ENCODE measurements at regions not wholly inside any gene's neighbourhood (a gene's known extent, or its start where the extent isn't known, plus 50 kb on each side); places are given as distances from the start of the nearest gene placed in this dataset.

- no peak overlapping the region for H3K9ac ChIP-seq (ENCODE audit: low read length)
- no peaks in the 10 kb centered on the region for H3K79me2 ChIP-seq (ENCODE audit: control insufficient read depth, insufficient read depth, low read length, poor library complexity)
- peaks cover 0 to 3% of the 10 kb centered on the region in 2 experiments for H3K4me1 ChIP-seq (ENCODE audit: control insufficient read depth in 1 of 2, insufficient read depth in 2 of 2, low read length in 2 of 2)
- WGBS (ENCODE audit: extremely low coverage, insufficient coverage, insufficient read length): 100% methylated on average over 1 of the region's 4 CpGs
- H2BK120ac ChIP-seq (ENCODE audit: insufficient read depth, low read length, poor library complexity): no peak overlapping the region
- no peak overlapping the region for H4K8ac ChIP-seq (ENCODE audit: low read depth, low read length)
- H3K4me2 ChIP-seq (ENCODE audit: low read length): no peak overlapping the region
- no peak overlapping the region for H3K23ac ChIP-seq (ENCODE audit: low read length)
- no peaks in the 10 kb centered on the region for H3K27me3 ChIP-seq (ENCODE audit: insufficient read depth, low read length)
- no peak overlapping the region for H3K18ac ChIP-seq (ENCODE audit: low read length)
- H2BK12ac ChIP-seq (ENCODE audit: low read length): no peak overlapping the region
- no peaks in the 10 kb centered on the region for H3K79me1 ChIP-seq (ENCODE audit: low read length)
- H3K4ac ChIP-seq (ENCODE audit: low read depth, low read length): no peak overlapping the region
- H3K9me3 ChIP-seq (ENCODE audit: insufficient read depth, low read depth, low read length): no peaks in the 10 kb centered on the region
- no peak for DNase-seq
- no peak overlapping the region for H2BK5ac ChIP-seq (ENCODE audit: low read depth, low read length, poor library complexity)
- no peaks in the 10 kb centered on the region for H3K36me3 ChIP-seq (ENCODE audit: control insufficient read depth in 1 of 2, insufficient read depth in 2 of 2, low read length in 2 of 2)
- no peak overlapping the region for H3K27ac ChIP-seq (ENCODE audit: low read depth, low read length)
- no peak overlapping the region for H4K12ac ChIP-seq (ENCODE audit: low read depth, low read length)
- no peak overlapping the region for H4K91ac ChIP-seq (ENCODE audit: low read depth, low read length)
- H3K4me3 ChIP-seq (ENCODE audit: low read depth, low read length): no peak overlapping the region
- H3K14ac ChIP-seq (ENCODE audit: low read length): no peak overlapping the region
- no peak overlapping the region for H2AFZ ChIP-seq (ENCODE audit: insufficient read depth, low read length, poor library complexity)
- H2AK5ac ChIP-seq (ENCODE audit: low read length): no peak overlapping the region
These were observed 65.9 kb upstream of the TNIK start for GRCh38 chr3:171526146-171526545.

GRCh38 chr3:171525437-171525836, 65.2 kb upstream of the TNIK start:
- Histone ChIP-seq H2AK5ac (ENCODE audit: low read length) (no peak overlapping the region), H2AFZ (ENCODE audit: insufficient read depth, low read length, poor library complexity) (no peak overlapping the region), H4K12ac (ENCODE audit: low read depth, low read length) (no peak overlapping the region), H3K27me3 (ENCODE audit: insufficient read depth, low read length) (no peaks in the 10 kb centered on the region), H4K8ac (ENCODE audit: low read depth, low read length) (no peak overlapping the region), H3K23ac (ENCODE audit: low read length) (no peak overlapping the region), H3K4me1 (ENCODE audit: control insufficient read depth in 1 of 2, insufficient read depth in 2 of 2, low read length in 2 of 2) (peaks cover 0 to 3% of the 10 kb centered on the region in 2 experiments), H3K9me3 (ENCODE audit: insufficient read depth, low read depth, low read length) (no peaks in the 10 kb centered on the region), H3K36me3 (ENCODE audit: control insufficient read depth in 1 of 2, insufficient read depth in 2 of 2, low read length in 2 of 2) (no peaks in the 10 kb centered on the region), H3K9ac (ENCODE audit: low read length) (no peak overlapping the region), H2BK12ac (ENCODE audit: low read length) (no peak overlapping the region), H3K79me2 (ENCODE audit: control insufficient read depth, insufficient read depth, low read length, poor library complexity) (no peaks in the 10 kb centered on the region), H3K79me1 (ENCODE audit: low read length) (no peaks in the 10 kb centered on the region), H2BK120ac (ENCODE audit: insufficient read depth, low read length, poor library complexity) (no peak overlapping the region), H3K4me2 (ENCODE audit: low read length) (no peak overlapping the region), H2BK5ac (ENCODE audit: low read depth, low read length, poor library complexity) (no peak overlapping the region), H3K4ac (ENCODE audit: low read depth, low read length) (no peak overlapping the region), H3K4me3 (ENCODE audit: low read depth, low read length) (no peak overlapping the region), H4K91ac (ENCODE audit: low read depth, low read length) (no peak overlapping the region), H3K14ac (ENCODE audit: low read length) (no peak overlapping the region), H3K18ac (ENCODE audit: low read length) (no peak overlapping the region), H3K27ac (ENCODE audit: low read depth, low read length) (no peak overlapping the region)
- no peak for DNase-seq
- no CpG with 5 or more reads among the region's 6 CpGs for WGBS (ENCODE audit: extremely low coverage, insufficient coverage, insufficient read length)

GRCh38 chr3:171524921-171525310, 64.7 kb upstream of the TNIK start:
- Histone ChIP-seq H3K14ac (ENCODE audit: low read length) (no peak overlapping the region), H3K9ac (ENCODE audit: low read length) (no peak overlapping the region), H2BK12ac (ENCODE audit: low read length) (no peak overlapping the region), H3K18ac (ENCODE audit: low read length) (no peak overlapping the region), H3K4me2 (ENCODE audit: low read length) (no peak overlapping the region), H2AFZ (ENCODE audit: insufficient read depth, low read length, poor library complexity) (no peak overlapping the region), H3K27me3 (ENCODE audit: insufficient read depth, low read length) (no peaks in the 10 kb centered on the region), H2BK5ac (ENCODE audit: low read depth, low read length, poor library complexity) (no peak overlapping the region), H4K91ac (ENCODE audit: low read depth, low read length) (no peak overlapping the region), H3K4me1 (ENCODE audit: control insufficient read depth in 1 of 2, insufficient read depth in 2 of 2, low read length in 2 of 2) (peaks cover 0 to 3% of the 10 kb centered on the region in 2 experiments), H4K12ac (ENCODE audit: low read depth, low read length) (no peak overlapping the region), H3K23ac (ENCODE audit: low read length) (no peak overlapping the region), H3K9me3 (ENCODE audit: insufficient read depth, low read depth, low read length) (no peaks in the 10 kb centered on the region), H2BK120ac (ENCODE audit: insufficient read depth, low read length, poor library complexity) (no peak overlapping the region), H3K79me1 (ENCODE audit: low read length) (no peaks in the 10 kb centered on the region), H3K27ac (ENCODE audit: low read depth, low read length) (no peak overlapping the region), H3K79me2 (ENCODE audit: control insufficient read depth, insufficient read depth, low read length, poor library complexity) (no peaks in the 10 kb centered on the region), H3K4ac (ENCODE audit: low read depth, low read length) (no peak overlapping the region), H3K4me3 (ENCODE audit: low read depth, low read length) (no peak overlapping the region), H4K8ac (ENCODE audit: low read depth, low read length) (no peak overlapping the region), H3K36me3 (ENCODE audit: control insufficient read depth in 1 of 2, insufficient read depth in 2 of 2, low read length in 2 of 2) (no peaks in the 10 kb centered on the region), H2AK5ac (ENCODE audit: low read length) (no peak overlapping the region)
- WGBS (ENCODE audit: extremely low coverage, insufficient coverage, insufficient read length): no CpG with 5 or more reads among the region's 4 CpGs
- no peak for DNase-seq

- no peak overlapping the region for H4K8ac ChIP-seq (ENCODE audit: low read depth, low read length)
- H3K27ac ChIP-seq (ENCODE audit: low read depth, low read length): no peak overlapping the region
These were observed 62.4 kb upstream of the TNIK start for GRCh38 chr3:171522651-171523050.

More at GRCh38 chr3:171522651-171523050, 62.4 kb upstream of the TNIK start:
- no peaks in the 10 kb centered on the region for H3K36me3 ChIP-seq (ENCODE audit: control insufficient read depth in 1 of 2, insufficient read depth in 2 of 2, low read length in 2 of 2)
- no peak overlapping the region for H3K4me2 ChIP-seq (ENCODE audit: low read length)
- H2BK5ac ChIP-seq (ENCODE audit: low read depth, low read length, poor library complexity): no peak overlapping the region
- no peak overlapping the region for H3K4ac ChIP-seq (ENCODE audit: low read depth, low read length)
- H3K4me1 ChIP-seq (ENCODE audit: control insufficient read depth in 1 of 2, insufficient read depth in 2 of 2, low read length in 2 of 2): peaks cover 0 to 3% of the 10 kb centered on the region in 2 experiments
- H2AK5ac ChIP-seq (ENCODE audit: low read length): no peak overlapping the region
- no peak overlapping the region for H2BK120ac ChIP-seq (ENCODE audit: insufficient read depth, low read length, poor library complexity)
- H3K14ac ChIP-seq (ENCODE audit: low read length): no peak overlapping the region
- no peaks in the 10 kb centered on the region for H3K27me3 ChIP-seq (ENCODE audit: insufficient read depth, low read length)
- DNase-seq: no peak
- WGBS (ENCODE audit: extremely low coverage, insufficient coverage, insufficient read length): no CpG with 5 or more reads among the region's 4 CpGs
- H3K9ac ChIP-seq (ENCODE audit: low read length): no peak overlapping the region
- no peak overlapping the region for H4K91ac ChIP-seq (ENCODE audit: low read depth, low read length)
- no peak overlapping the region for H3K4me3 ChIP-seq (ENCODE audit: low read depth, low read length)
- no peak overlapping the region for H2AFZ ChIP-seq (ENCODE audit: insufficient read depth, low read length, poor library complexity)
- no peaks in the 10 kb centered on the region for H3K79me2 ChIP-seq (ENCODE audit: control insufficient read depth, insufficient read depth, low read length, poor library complexity)
- no peaks in the 10 kb centered on the region for H3K79me1 ChIP-seq (ENCODE audit: low read length)
- H3K18ac ChIP-seq (ENCODE audit: low read length): no peak overlapping the region
- no peaks in the 10 kb centered on the region for H3K9me3 ChIP-seq (ENCODE audit: insufficient read depth, low read depth, low read length)
- no peak overlapping the region for H3K23ac ChIP-seq (ENCODE audit: low read length)
- H2BK12ac ChIP-seq (ENCODE audit: low read length): no peak overlapping the region
- no peak overlapping the region for H4K12ac ChIP-seq (ENCODE audit: low read depth, low read length)
